ENCODE measurements at regions not wholly inside any gene's neighbourhood (a gene's known extent, or its start where the extent isn't known, plus 50 kb on each side); places are given as distances from the start of the nearest gene placed in this dataset.

- TF ChIP-seq CTCF (IDR thresholded peaks at IDR 0.05) (no peak), POLR2AphosphoS5 (IDR thresholded peaks at IDR 0.05) (no peak), EP300 (IDR thresholded peaks at IDR 0.05) (no peak), POLR2A (IDR thresholded peaks at IDR 0.05) (no peak)
Observed at GRCh38 chr12:25670076-25671055, 117.3 kb upstream of the LMNTD1 start.

Measured in gastroesophageal sphincter (tissue), 3 donors.